Prostate gland (tissue), 2 donors: ENCODE measurements at regions not wholly inside any gene's neighbourhood (a gene's known extent, or its start where the extent isn't known, plus 50 kb on each side); places are given as distances from the start of the nearest gene placed in this dataset.

Experiments used
- POLR2A ChIP-seq: fragments of 450-650 bp; IDR thresholded peaks from one replicate; pipeline ENCODE4 v1.6.1; 2016; ENCODE audit warnings: antibody characterized with exemption, mild to moderate bottlenecking
- POLR2AphosphoS5 ChIP-seq: sonication (generic); formaldehyde crosslinking; IDR thresholded peaks from one replicate; pipeline ENCODE4 v1.6.1; 2017; ENCODE audit warnings: antibody characterized with exemption
- TF ChIP-seq, protein P1 (sequence below), 4 experiments: fragments of 200-600 bp in 2 of 4; fragments of 450-650 bp in 2 of 4; sonication (generic) in 2 of 4; IDR thresholded peaks; 1 replicate in 3 of 4; 2 replicates in 1 of 4; pipeline ENCODE4 v1.5.1; 2016 to 2019; ENCODE audit warnings: antibody characterized with exemption in 4 of 4, mild to moderate bottlenecking in 2 of 4, moderate library complexity in 2 of 4

DNA sequence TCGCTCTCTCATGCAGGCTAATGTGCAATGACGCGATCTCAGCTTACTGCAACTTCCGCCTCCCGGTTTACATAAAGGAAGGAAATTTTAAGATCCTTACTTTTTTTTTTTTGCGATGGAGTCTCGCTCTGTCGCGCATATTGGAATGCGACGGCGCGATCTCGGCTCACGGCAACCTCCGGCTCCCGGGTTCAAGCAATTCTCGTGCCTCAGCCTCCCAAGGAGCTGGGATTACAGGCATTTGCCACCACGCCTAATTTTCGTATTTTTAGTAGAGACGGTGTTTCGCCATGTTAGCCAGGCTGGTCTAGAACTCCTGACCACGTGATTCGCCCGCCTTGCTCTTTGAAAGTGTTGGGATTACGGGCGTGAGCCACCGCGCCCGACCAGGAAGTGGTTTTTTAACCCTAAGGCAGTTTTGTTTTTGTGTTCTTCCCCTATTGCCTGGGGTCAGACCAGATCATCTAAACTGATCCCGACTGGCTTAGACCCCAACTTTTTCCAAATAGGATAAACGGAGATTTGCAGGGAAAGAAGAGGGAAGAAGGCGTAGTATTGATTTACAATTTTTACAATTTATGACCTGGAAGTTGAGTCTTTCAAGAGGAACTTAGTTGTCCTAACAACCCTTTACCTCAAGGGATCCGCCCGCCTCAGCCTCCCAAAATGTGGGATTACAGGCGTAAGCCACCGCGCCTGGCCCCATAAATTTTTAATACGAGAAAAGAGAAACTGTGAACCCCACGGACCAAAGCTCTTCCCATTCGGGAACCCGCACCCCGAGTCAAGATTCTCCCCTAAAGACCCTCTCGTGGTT, 142.0 kb downstream of the ZNF737 start:
- TF ChIP-seq, protein P1, sequence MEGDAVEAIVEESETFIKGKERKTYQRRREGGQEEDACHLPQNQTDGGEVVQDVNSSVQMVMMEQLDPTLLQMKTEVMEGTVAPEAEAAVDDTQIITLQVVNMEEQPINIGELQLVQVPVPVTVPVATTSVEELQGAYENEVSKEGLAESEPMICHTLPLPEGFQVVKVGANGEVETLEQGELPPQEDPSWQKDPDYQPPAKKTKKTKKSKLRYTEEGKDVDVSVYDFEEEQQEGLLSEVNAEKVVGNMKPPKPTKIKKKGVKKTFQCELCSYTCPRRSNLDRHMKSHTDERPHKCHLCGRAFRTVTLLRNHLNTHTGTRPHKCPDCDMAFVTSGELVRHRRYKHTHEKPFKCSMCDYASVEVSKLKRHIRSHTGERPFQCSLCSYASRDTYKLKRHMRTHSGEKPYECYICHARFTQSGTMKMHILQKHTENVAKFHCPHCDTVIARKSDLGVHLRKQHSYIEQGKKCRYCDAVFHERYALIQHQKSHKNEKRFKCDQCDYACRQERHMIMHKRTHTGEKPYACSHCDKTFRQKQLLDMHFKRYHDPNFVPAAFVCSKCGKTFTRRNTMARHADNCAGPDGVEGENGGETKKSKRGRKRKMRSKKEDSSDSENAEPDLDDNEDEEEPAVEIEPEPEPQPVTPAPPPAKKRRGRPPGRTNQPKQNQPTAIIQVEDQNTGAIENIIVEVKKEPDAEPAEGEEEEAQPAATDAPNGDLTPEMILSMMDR (IDR thresholded peaks at IDR 0.05) = no peak
- TF ChIP-seq POLR2AphosphoS5 = no peak
- no peak for TF ChIP-seq POLR2A
